Activated T-cell treated with anti-CD3 and anti-CD28 coated beads, Interleukin-2, amount 50 U/mL, for 72 hours (primary cell): ENCODE measurements at regions not wholly inside any gene's neighbourhood (a gene's known extent, or its start where the extent isn't known, plus 50 kb on each side); places are given as distances from the start of the nearest gene placed in this dataset.

Experiments used
- ATAC-seq, 2 donors: fragments of 150-1000 bp; cut with Tn5 transposase; replicated peaks in 1 of 2; 2 replicates each; pipeline ENCODE4 v1.10.0; 2021; ENCODE audit warnings: moderate library complexity in 2 of 2, mild to moderate bottlenecking in 1 of 2
- DNase-seq, 2 donors: peaks; one replicate each; pipeline ENCODE4 v3.0.0; 2021 to 2022; ENCODE audit warnings: mixed read lengths in 1 of 2
- H3K27ac Mint-ChIP-seq: one replicate; pipeline ENCODE4 v1.8.0; 2022; ENCODE audit warnings: mild to moderate bottlenecking, moderate library complexity, mixed read lengths
- H3K27me3 Mint-ChIP-seq: one replicate; pipeline ENCODE4 v1.8.0; 2022; ENCODE audit warnings: low read depth, mixed read lengths
- H3K36me3 Mint-ChIP-seq, 2 donors: one replicate each; pipeline ENCODE4 v1.8.0; 2022; ENCODE audit warnings: mixed read lengths in 2 of 2, mild to moderate bottlenecking in 1 of 2; ENCODE audit not compliant: insufficient read depth in 2 of 2
- H3K4me1 Mint-ChIP-seq: one replicate; pipeline ENCODE4 v1.8.0; 2022; ENCODE audit warnings: low read depth, mixed read lengths
- H3K4me3 Mint-ChIP-seq, 2 donors: one replicate each; pipeline ENCODE4 v1.8.0; 2022; ENCODE audit warnings: mild to moderate bottlenecking in 2 of 2, mixed read lengths in 2 of 2, moderate library complexity in 2 of 2
- H3K9me3 Mint-ChIP-seq, 2 donors: one replicate each; pipeline ENCODE4 v1.8.0; 2022; ENCODE audit warnings: mixed read lengths in 2 of 2

GRCh38 chr18:34457761-34458160 lies 233.0 kb upstream of the NOL4 start:
- Mint-ChIP-seq H3K27me3 (no peaks in the 10 kb centered on the region), H3K36me3 (no peaks in the 10 kb centered on the region), H3K4me3 (no peak overlapping the region), H3K4me1 (no peaks in the 10 kb centered on the region), H3K9me3 (peaks cover 10% of the 10 kb centered on the region in 2 donors), H3K27ac (no peak overlapping the region)
- no peak for DNase-seq
- ATAC-seq = no peak

GRCh38 chr18:34458410-34458977 lies 233.8 kb upstream of the NOL4 start:
- DNase-seq = no peak
- peaks cover 8 to 10% of the 10 kb centered on the region in 2 donors for H3K9me3 Mint-ChIP-seq
- H3K27ac Mint-ChIP-seq = no peak overlapping the region
- no peak overlapping the region for H3K4me3 Mint-ChIP-seq
- no peaks in the 10 kb centered on the region for H3K36me3 Mint-ChIP-seq
- no peaks in the 10 kb centered on the region for H3K4me1 Mint-ChIP-seq
- no peaks in the 10 kb centered on the region for H3K27me3 Mint-ChIP-seq
- no peak for ATAC-seq

GRCh38 chr18:34461266-34461665 lies 236.6 kb upstream of the NOL4 start:
- no peaks in the 10 kb centered on the region for H3K27me3 Mint-ChIP-seq
- H3K27ac Mint-ChIP-seq = no peak overlapping the region
- no peaks in the 10 kb centered on the region for H3K4me1 Mint-ChIP-seq
- H3K9me3 Mint-ChIP-seq = peaks cover 8 to 10% of the 10 kb centered on the region in 2 donors
- H3K36me3 Mint-ChIP-seq = no peaks in the 10 kb centered on the region
- ATAC-seq = no peak
- H3K4me3 Mint-ChIP-seq = no peak overlapping the region
- no peak for DNase-seq

- no peaks in the 10 kb centered on the region for H3K27me3 Mint-ChIP-seq
- H3K9me3 Mint-ChIP-seq = peaks cover 2 to 8% of the 10 kb centered on the region in 2 donors
- H3K4me1 Mint-ChIP-seq = no peaks in the 10 kb centered on the region
- ATAC-seq = no peak
- no peaks in the 10 kb centered on the region for H3K36me3 Mint-ChIP-seq
- H3K4me3 Mint-ChIP-seq = no peak overlapping the region
- H3K27ac Mint-ChIP-seq = no peak overlapping the region
- no peak for DNase-seq
Observed at GRCh38 chr18:34467058-34467457, 242.3 kb upstream of the NOL4 start.

- Mint-ChIP-seq H3K9me3 (peaks cover 4 to 7% of the 10 kb centered on the region in 2 donors), H3K36me3 (peaks cover 0 to 1% of the 10 kb centered on the region in 2 donors), H3K4me3 (no peak overlapping the region), H3K4me1 (no peaks in the 10 kb centered on the region), H3K27me3 (no peaks in the 10 kb centered on the region), H3K27ac (no peak overlapping the region)
- DNase-seq (no peak), ATAC-seq (no peak)
Observed at GRCh38 chr18:34480162-34480700, 229.9 kb upstream of the DTNA start.

- H3K9me3 Mint-ChIP-seq = peaks cover 4% of the 10 kb centered on the region in 2 donors
- H3K4me1 Mint-ChIP-seq = no peaks in the 10 kb centered on the region
Observed at GRCh38 chr18:34482204-34482603, 227.9 kb upstream of the DTNA start.

GRCh38 chr18:34483198-34483597 lies 226.9 kb upstream of the DTNA start:
- Mint-ChIP-seq H3K36me3 (peaks cover 0 to 1% of the 10 kb centered on the region in 2 donors), H3K4me3 (no peak overlapping the region), H3K9me3 (peaks cover 4% of the 10 kb centered on the region in 2 donors), H3K27ac (no peak overlapping the region), H3K4me1 (no peaks in the 10 kb centered on the region), H3K27me3 (no peaks in the 10 kb centered on the region)
- ATAC-seq (no peak), DNase-seq (no peak)

More at GRCh38 chr18:34482204-34482603, 227.9 kb upstream of the DTNA start:
- Mint-ChIP-seq H3K27me3 (no peaks in the 10 kb centered on the region), H3K36me3 (peaks cover 0 to 1% of the 10 kb centered on the region in 2 donors), H3K4me3 (no peak overlapping the region), H3K27ac (no peak overlapping the region)
- ATAC-seq (no peak), DNase-seq (no peak)

GRCh38 chr18:34491719-34492118 lies 218.4 kb upstream of the DTNA start:
- Mint-ChIP-seq H3K9me3 (peaks cover 0 to 4% of the 10 kb centered on the region in 2 donors), H3K4me1 (no peaks in the 10 kb centered on the region), H3K27me3 (peaks cover 31% of the 10 kb centered on the region), H3K4me3 (no peak overlapping the region), H3K27ac (no peak overlapping the region), H3K36me3 (peaks cover 0 to 1% of the 10 kb centered on the region in 2 donors)
- DNase-seq (no peak), ATAC-seq (no peak)

- no peak overlapping the region for H3K27ac Mint-ChIP-seq
Observed at GRCh38 chr18:34492652-34493051, 217.4 kb upstream of the DTNA start.

GRCh38 chr18:34493099-34493544 lies 217.0 kb upstream of the DTNA start:
- Mint-ChIP-seq H3K27me3 (peaks cover 31% of the 10 kb centered on the region), H3K36me3 (peaks cover 0 to 1% of the 10 kb centered on the region in 2 donors), H3K27ac (no peak overlapping the region), H3K4me1 (no peaks in the 10 kb centered on the region), H3K9me3 (peaks cover 0 to 5% of the 10 kb centered on the region in 2 donors), H3K4me3 (peak overlapping the region; percentile 55 to 59)
- DNase-seq (peak in 1 of 2 donors; percentile 34), ATAC-seq (peak; percentile 48 to 79)

More at GRCh38 chr18:34492652-34493051, 217.4 kb upstream of the DTNA start:
- H3K27me3 Mint-ChIP-seq = peaks cover 31% of the 10 kb centered on the region
- H3K36me3 Mint-ChIP-seq = peaks cover 0 to 1% of the 10 kb centered on the region in 2 donors
- DNase-seq (no peak), ATAC-seq (no peak)
- H3K9me3 Mint-ChIP-seq = peaks cover 0 to 5% of the 10 kb centered on the region in 2 donors
- peak overlapping the region; percentile 55 to 59 for H3K4me3 Mint-ChIP-seq
- H3K4me1 Mint-ChIP-seq = no peaks in the 10 kb centered on the region

GRCh38 chr18:34493566-34494358 lies 216.3 kb upstream of the DTNA start:
- H3K4me1 Mint-ChIP-seq = no peaks in the 10 kb centered on the region
- H3K4me3 Mint-ChIP-seq = peak overlapping the region in 1 of 2 donors; percentile 39
- peaks cover 0 to 5% of the 10 kb centered on the region in 2 donors for H3K9me3 Mint-ChIP-seq
- ATAC-seq = peak; percentile 60 to 84
- H3K27me3 Mint-ChIP-seq = peaks cover 31% of the 10 kb centered on the region
- DNase-seq = peak; percentile 2 to 3
- no peak overlapping the region for H3K27ac Mint-ChIP-seq
- H3K36me3 Mint-ChIP-seq = peaks cover 0 to 1% of the 10 kb centered on the region in 2 donors

GRCh38 chr18:34494359-34494696 lies 215.8 kb upstream of the DTNA start:
- Mint-ChIP-seq H3K36me3 (peaks cover 0 to 1% of the 10 kb centered on the region in 2 donors), H3K4me3 (no peak overlapping the region), H3K9me3 (peaks cover 0 to 5% of the 10 kb centered on the region in 2 donors), H3K27ac (no peak overlapping the region), H3K27me3 (peaks cover 31% of the 10 kb centered on the region), H3K4me1 (no peaks in the 10 kb centered on the region)
- ATAC-seq (no peak), DNase-seq (no peak)

GRCh38 chr18:34495506-34495905 lies 214.6 kb upstream of the DTNA start:
- H3K4me1 Mint-ChIP-seq = no peaks in the 10 kb centered on the region
- peaks cover 31% of the 10 kb centered on the region for H3K27me3 Mint-ChIP-seq
- H3K9me3 Mint-ChIP-seq = peaks cover 0 to 5% of the 10 kb centered on the region in 2 donors
- peaks cover 0 to 1% of the 10 kb centered on the region in 2 donors for H3K36me3 Mint-ChIP-seq
- no peak for DNase-seq
- ATAC-seq = no peak
- no peak overlapping the region for H3K27ac Mint-ChIP-seq
- no peak overlapping the region for H3K4me3 Mint-ChIP-seq
